Heart right ventricle (tissue), 16 donors: ENCODE measurements at regions not wholly inside any gene's neighbourhood (a gene's known extent, or its start where the extent isn't known, plus 50 kb on each side); places are given as distances from the start of the nearest gene placed in this dataset.

Experiments
- ATAC-seq, 8 donors: fragments of 200-7000 bp; cut with Tn5 transposase; one replicate each; pipeline ENCODE4 v1.9.1; 2020; ENCODE audit warnings: mild to moderate bottlenecking in 8 of 8, moderate library complexity in 8 of 8, moderate number of reproducible peaks in 1 of 8
- DNase-seq, 2 donors: peaks; one replicate each; pipeline ENCODE4 v3.0.0-alpha.2; 2020
- H3K27ac ChIP-seq, 10 donors: fragments of 200-600 bp; sonication (generic) in 2 of 10; one replicate each; pipeline versions ENCODE4 v1.5.0 to v1.8.0; 2020 to 2022; ENCODE audit warnings: mild to moderate bottlenecking in 3 of 10
- H3K27me3 ChIP-seq, 7 donors: fragments of 200-600 bp; one replicate each; pipeline ENCODE4 v1.8.0; 2021 to 2022; ENCODE audit warnings: mild to moderate bottlenecking in 2 of 7
- H3K36me3 ChIP-seq, 9 donors: fragments of 200-600 bp; sonication (generic) in 1 of 9; one replicate each; pipeline versions ENCODE4 v1.5.0 to v1.8.0; 2020 to 2022; ENCODE audit warnings: mild to moderate bottlenecking in 2 of 9
- H3K4me1 ChIP-seq, 9 donors: fragments of 200-600 bp; sonication (generic) in 1 of 9; one replicate each; pipeline versions ENCODE4 v1.5.0 to v1.8.0; 2020 to 2022; ENCODE audit warnings: mild to moderate bottlenecking in 4 of 9
- H3K4me3 ChIP-seq, 10 donors: fragments of 200-600 bp; sonication (generic) in 2 of 10; one replicate each; pipeline versions ENCODE4 v1.5.0 to v1.8.0; 2020 to 2022; ENCODE audit warnings: mild to moderate bottlenecking in 7 of 10, moderate library complexity in 2 of 10
- H3K9me3 ChIP-seq, 11 donors: fragments of 200-600 bp in 10 of 11; sonication (generic) in 2 of 11; one replicate each; pipeline versions ENCODE4 v1.5.0 to v1.8.0; 2013 to 2022; ENCODE audit warnings: mild to moderate bottlenecking in 2 of 11, control low read depth in 1 of 11, moderate library complexity in 1 of 11
- CTCF ChIP-seq, 9 donors: fragments of 200-600 bp; sonication (generic) in 2 of 9; IDR thresholded peaks; one replicate each; pipeline versions ENCODE4 v1.5.0 to v1.8.0; 2021 to 2022; ENCODE audit warnings: antibody characterized with exemption in 9 of 9, mild to moderate bottlenecking in 5 of 9, moderate library complexity in 1 of 9
- WGBS, 2 donors: extraction: QIAGEN DNeasy Blood & Tissue Kit; methylation state at CpG; one replicate each; pipeline ENCODE4 v1.1.7; 2013; ENCODE audit warnings: inconsistent platforms in 1 of 2; 5-methylcytosine and 5-hydroxymethylcytosine counted together
- intact Hi-C, 10 donors: fragments of 100-400 bp; cut with DNase I; formaldehyde crosslinking; loops; one replicate each; pipeline versions ENCODE4 v1.11.1 to v1.14.2; 2022
- donor health status: Arrhythmogenic right ventricular cardiomyopathy.
- donor health status: ischemic (EF 13 %, LVEDD 7.1; RV severe dilation, severe dysfunction).
- donor health status: healthy with polysubstance abuse.
- donor health status: DM: no; HTN: yes; CAD: no.
- donor health status: DM: no; HTN: no; CAD: no.
- donor health status: ischemic (EF 25% LVEDD 6.9; RV normal size, moderate dysfunction).
- donor health status: ischemic (EF 25% LVEDD 5.7; RV mildly dilated, moderate dysfunction).
- donor health status: healthy.
- donor health status: DM: yes; HTN: yes; CAD: no.
- donor health status: Ischemic cardiomyopathy.
- donor health status: ischemic (EF 35%, LVEDD 5.7; RV mildly dilated, moderate dysfunction).
- donor health status: nonischemic (EF 11% LVEDD 7.7; RV severe dilation, severe dysfunction).
- donor health status: DM: yes; HTN: yes; CAD: no.
- donor health status: PGD.
- donor health status: ischemic (EF 29% LVEDD 5.4; RV normal size, mild dysfunction).
- donor health status: nonischemic (EF 23%, LVEDD 6.1; RV moderate dilation, normal function).

GRCh38 chr4:18850867-18851266 is 829.3 kb upstream of the LCORL start:
- Histone ChIP-seq H3K27me3 (no peaks in the 10 kb centered on the region), H3K4me3 (no peak overlapping the region), H3K9me3 (no peaks in the 10 kb centered on the region), H3K27ac (no peak overlapping the region), H3K36me3 (no peaks in the 10 kb centered on the region), H3K4me1 (no peaks in the 10 kb centered on the region)
- intact Hi-C loops, result no loop called here
- TF ChIP-seq CTCF (IDR thresholded peaks at IDR 0.05), result no peak
- WGBS, 2 donors, result 49 to 75% methylated on average over 2 of the region's 2 CpGs
- no peak for DNase-seq
- ATAC-seq, result no peak

DNA sequence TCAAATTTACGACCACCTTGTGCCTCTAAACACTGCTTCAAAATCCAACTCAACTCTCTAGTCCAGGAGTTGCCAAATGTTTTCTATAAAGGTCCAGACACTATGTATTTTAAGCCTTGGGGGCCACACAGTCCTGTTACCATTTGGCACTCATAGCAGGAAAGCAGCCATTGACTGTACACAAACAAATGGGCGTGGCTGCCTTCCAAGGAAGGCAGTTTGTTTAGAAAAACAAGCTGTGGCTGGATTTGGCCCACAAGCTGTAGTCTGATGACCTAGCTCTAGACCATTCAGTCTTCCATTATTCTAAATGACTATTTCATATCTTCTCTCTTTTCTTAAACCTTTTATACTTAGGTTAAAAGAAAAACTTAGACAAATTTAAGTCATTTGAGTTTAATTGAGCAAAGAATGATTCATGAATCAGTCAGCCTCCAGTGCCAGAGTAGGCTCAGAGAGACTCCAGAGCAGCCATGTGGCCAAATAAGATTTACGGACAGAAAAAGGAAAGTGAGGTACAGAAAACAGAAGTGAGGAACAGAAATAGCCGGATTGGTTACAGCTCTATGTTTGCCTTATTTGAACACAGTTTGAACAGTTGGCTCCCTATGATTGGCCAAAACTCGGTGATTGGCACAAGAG is 825.8 kb upstream of the LCORL start:
- 80 to 82% methylated on average over 5 of the region's 5 CpGs for WGBS, 2 donors
- H3K27me3 ChIP-seq, result no peaks in the 10 kb centered on the region
- H3K27ac ChIP-seq, result no peak overlapping the region
- TF ChIP-seq CTCF (IDR thresholded peaks at IDR 0.05), result no peak
- intact Hi-C loops, result no loop called here
- ATAC-seq (no peak), DNase-seq (no peak)
- peaks cover 0 to 15% (median 5%) of the 10 kb centered on the region in 11 donors for H3K9me3 ChIP-seq
- H3K4me1 ChIP-seq, result no peaks in the 10 kb centered on the region
- no peaks in the 10 kb centered on the region for H3K36me3 ChIP-seq
- H3K4me3 ChIP-seq, result no peak overlapping the region

DNA sequence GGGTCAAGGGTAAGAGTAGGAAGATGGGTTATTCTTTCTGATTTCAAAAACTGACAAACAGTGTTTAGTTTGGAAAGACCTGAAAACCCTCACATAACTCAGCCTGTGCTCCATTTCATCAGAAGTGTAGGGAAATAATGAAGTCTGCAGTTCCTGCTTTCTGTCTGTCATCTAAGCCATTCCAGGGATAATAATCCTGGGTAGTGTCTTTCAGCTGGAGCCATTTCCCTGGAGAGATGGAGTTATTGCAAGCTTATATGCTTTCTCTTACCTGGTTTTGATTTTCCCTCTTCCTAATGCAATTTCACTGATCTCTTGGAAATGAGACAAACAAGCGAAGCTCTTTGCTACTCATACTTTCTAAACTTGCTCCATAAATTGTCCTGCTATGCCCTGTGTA is 824.8 kb upstream of the LCORL start:
- ATAC-seq, result no peak
- no peak for TF ChIP-seq CTCF (IDR thresholded peaks at IDR 0.05)
- Histone ChIP-seq H3K36me3 (no peaks in the 10 kb centered on the region), H3K27me3 (no peaks in the 10 kb centered on the region), H3K9me3 (peaks cover 0 to 17% (median 5%) of the 10 kb centered on the region in 11 donors), H3K4me3 (no peak overlapping the region), H3K4me1 (no peaks in the 10 kb centered on the region), H3K27ac (no peak overlapping the region)
- no peak for DNase-seq
- intact Hi-C loops, result no loop called here
- 82 to 100% methylated on average over 1 of the region's 1 CpG for WGBS, 2 donors

- ATAC-seq, result no peak
- H3K27me3 ChIP-seq, result no peaks in the 10 kb centered on the region
- TF ChIP-seq CTCF (IDR thresholded peaks at IDR 0.05), result no peak
- DNase-seq, result no peak
- H3K36me3 ChIP-seq, result no peaks in the 10 kb centered on the region
- H3K9me3 ChIP-seq, result peaks cover 0 to 17% (median 5%) of the 10 kb centered on the region in 11 donors
- no peaks in the 10 kb centered on the region for H3K4me1 ChIP-seq
- no peak overlapping the region for H3K27ac ChIP-seq
- H3K4me3 ChIP-seq, result no peak overlapping the region
- intact Hi-C loops, result no loop called here
- 75 to 83% methylated on average over 1 of the region's 1 CpG for WGBS, 2 donors
Measured at GRCh38 chr4:18844726-18845125, 823.2 kb upstream of the LCORL start.
